PC-3 (cell line): ENCODE measurements at regions not wholly inside any gene's neighbourhood (a gene's known extent, or its start where the extent isn't known, plus 50 kb on each side); places are given as distances from the start of the nearest gene placed in this dataset.

Source experiments
- ATAC-seq: fragments of 200-7000 bp; cut with Tn5 transposase; 2 replicates; pipeline ENCODE4 v1.9.1; 2020; ENCODE audit warnings: mild to moderate bottlenecking, moderate library complexity
- BruUV-seq: library from RNA; stranded (reverse); fragments of 400-500 nt; replicated peaks from 2 replicates; lab custom pipeline; 2021; lab: Mats Ljungman, UMichigan
- CTCF ChIA-PET: fragments of 300-600 bp; sonication (Branson Sonifier 250); formaldehyde crosslinking; loops from one replicate; lab custom pipeline; 2022; ENCODE audit warnings: antibody characterized with exemption; lab: Charles Lee
- POLR2A ChIA-PET: fragments of 300-600 bp; sonication (Branson Sonifier 250); formaldehyde crosslinking; loops from one replicate; lab custom pipeline; 2022; ENCODE audit warnings: antibody characterized with exemption; ENCODE audit not compliant: unreplicated experiment; lab: Charles Lee
- DNase-seq: peaks from one replicate; pipeline ENCODE4 v3.0.0-alpha.2; 2015
- H2AFZ ChIP-seq: fragments of 300-600 bp; sonication (generic); 2 replicates; pipeline ENCODE4 v1.6.0; 2016; ENCODE audit warnings: antibody characterized with exemption, low read length
- H3F3A ChIP-seq: fragments of 300-600 bp; sonication (generic); one replicate; pipeline ENCODE4 v1.6.0; 2017; ENCODE audit warnings: antibody characterized with exemption, low read length, control low read depth, mild to moderate bottlenecking; ENCODE audit not compliant: unreplicated experiment
- H3K27ac ChIP-seq: fragments of 300-600 bp; sonication (generic); 2 replicates; pipeline ENCODE4 v1.5.1; 2016; ENCODE audit warnings: mild to moderate bottlenecking, low read length
- H3K27me3 ChIP-seq: fragments of 300-600 bp; sonication (generic); 2 replicates; pipeline ENCODE4 v1.6.1; 2016; ENCODE audit warnings: low read length, mixed read lengths
- H3K36me3 ChIP-seq: fragments of 300-600 bp; sonication (generic); 2 replicates; pipeline ENCODE4 v1.6.1; 2016; ENCODE audit warnings: low read depth, mixed run types, low read length, mixed read lengths
- H3K4me1 ChIP-seq: fragments of 300-600 bp; sonication (generic); 2 replicates; pipeline ENCODE4 v1.5.1; 2016; ENCODE audit warnings: low read length; ENCODE audit not compliant: insufficient read depth
- H3K4me2 ChIP-seq: fragments of 300-600 bp; sonication (generic); 2 replicates; pipeline ENCODE4 v1.6.0; 2016; ENCODE audit warnings: low read length
- H3K4me3 ChIP-seq: fragments of 300-600 bp; sonication (generic); 2 replicates; pipeline ENCODE4 v1.5.1; 2016; ENCODE audit warnings: mild to moderate bottlenecking, low read length, mixed read lengths
- H3K79me2 ChIP-seq: fragments of 300-600 bp; sonication (generic); 2 replicates; pipeline ENCODE4 v1.6.1; 2017; ENCODE audit warnings: low read length, mixed read lengths
- H3K9ac ChIP-seq: fragments of 300-600 bp; sonication (generic); 2 replicates; pipeline ENCODE4 v1.6.0; 2016; ENCODE audit warnings: mild to moderate bottlenecking, low read length
- H3K9me2 ChIP-seq: fragments of 300-600 bp; sonication (generic); replicated peaks from 2 replicates; pipeline ENCODE4 v1.6.1; 2016; ENCODE audit warnings: mixed run types, low read length, mixed read lengths
- H3K9me3 ChIP-seq: fragments of 300-600 bp; sonication (generic); 2 replicates; pipeline ENCODE4 v1.6.1; 2016; ENCODE audit warnings: low read length, mixed read lengths
- H4K20me1 ChIP-seq: fragments of 300-600 bp; sonication (generic); 2 replicates; pipeline ENCODE4 v1.6.1; 2016; ENCODE audit warnings: low read length, mixed read lengths
- EZH2 ChIP-seq: fragments of 300-600 bp; sonication (generic); IDR thresholded peaks from one replicate; pipeline ENCODE4 v1.6.1; 2017; ENCODE audit warnings: antibody characterized with exemption, mild to moderate bottlenecking, low read length; ENCODE audit not compliant: unreplicated experiment
- EZH2phosphoT487 ChIP-seq: fragments of 300-600 bp; sonication (generic); IDR thresholded peaks from 2 replicates; pipeline ENCODE4 v1.6.1; 2018; ENCODE audit warnings: mild to moderate bottlenecking, antibody characterized with exemption, low read length, borderline replicate concordance
- intact Hi-C: fragments of 100-400 bp; cut with micrococcal nuclease; formaldehyde crosslinking; loops from 2 replicates; pipeline ENCODE4 v1.9.0; 2023
- TF ChIP-seq, protein P1 (sequence below): fragments of 300-600 bp; sonication (generic); conservative IDR thresholded peaks from 2 replicates; pipeline ENCODE4 v1.5.1; 2017; ENCODE audit warnings: antibody characterized with exemption, low read depth, mild to moderate bottlenecking, low read length

DNA sequence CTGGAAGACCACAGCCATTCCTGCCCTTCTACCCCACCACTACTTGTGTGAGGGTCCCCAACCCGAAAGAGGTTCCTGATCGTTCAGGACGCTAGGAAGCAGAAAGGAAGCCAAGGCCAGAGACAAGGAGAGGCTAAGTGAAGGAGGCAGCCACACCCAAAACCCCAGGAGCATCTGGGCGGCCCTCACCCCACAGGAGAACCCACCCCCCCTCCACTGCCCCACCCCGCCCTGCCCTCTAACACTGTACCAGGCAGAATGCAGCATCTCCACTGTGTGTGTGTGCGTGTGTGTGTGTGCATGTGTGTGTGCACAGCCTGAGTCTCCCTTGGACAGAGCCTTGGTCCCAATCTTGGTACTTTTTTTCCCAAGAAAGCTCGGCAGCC is 207.5 kb upstream of the HAAO start:
- Histone ChIP-seq H3K9me3 (no peaks in the 10 kb centered on the region), H3K4me2 (no peak overlapping the region), H3K27ac (no peak overlapping the region), H3K4me3 (no peak overlapping the region), H3K36me3 (no peaks in the 10 kb centered on the region), H2AFZ (no peak overlapping the region), H3F3A (no peaks in the 10 kb centered on the region), H3K9me2 (no peaks in the 10 kb centered on the region), H3K9ac (no peak overlapping the region), H3K27me3 (no peaks in the 10 kb centered on the region), H4K20me1 (no peaks in the 10 kb centered on the region), H3K4me1 (peaks cover 4% of the 10 kb centered on the region; the same call in 1 of the 2 replicates), H3K79me2 (no peaks in the 10 kb centered on the region)
- CTCF ChIA-PET = no interaction called here
- no TSS peak for BruUV-seq
- intact Hi-C loops = no loop called here
- POLR2A ChIA-PET = no interaction called here
- no peak; the same call in 1 of the 2 replicates for ATAC-seq
- DNase-seq = no peak
- no peak for TF ChIP-seq EZH2
- no peak for TF ChIP-seq EZH2phosphoT487
- TF ChIP-seq, protein P1, sequence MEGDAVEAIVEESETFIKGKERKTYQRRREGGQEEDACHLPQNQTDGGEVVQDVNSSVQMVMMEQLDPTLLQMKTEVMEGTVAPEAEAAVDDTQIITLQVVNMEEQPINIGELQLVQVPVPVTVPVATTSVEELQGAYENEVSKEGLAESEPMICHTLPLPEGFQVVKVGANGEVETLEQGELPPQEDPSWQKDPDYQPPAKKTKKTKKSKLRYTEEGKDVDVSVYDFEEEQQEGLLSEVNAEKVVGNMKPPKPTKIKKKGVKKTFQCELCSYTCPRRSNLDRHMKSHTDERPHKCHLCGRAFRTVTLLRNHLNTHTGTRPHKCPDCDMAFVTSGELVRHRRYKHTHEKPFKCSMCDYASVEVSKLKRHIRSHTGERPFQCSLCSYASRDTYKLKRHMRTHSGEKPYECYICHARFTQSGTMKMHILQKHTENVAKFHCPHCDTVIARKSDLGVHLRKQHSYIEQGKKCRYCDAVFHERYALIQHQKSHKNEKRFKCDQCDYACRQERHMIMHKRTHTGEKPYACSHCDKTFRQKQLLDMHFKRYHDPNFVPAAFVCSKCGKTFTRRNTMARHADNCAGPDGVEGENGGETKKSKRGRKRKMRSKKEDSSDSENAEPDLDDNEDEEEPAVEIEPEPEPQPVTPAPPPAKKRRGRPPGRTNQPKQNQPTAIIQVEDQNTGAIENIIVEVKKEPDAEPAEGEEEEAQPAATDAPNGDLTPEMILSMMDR = no peak

DNA sequence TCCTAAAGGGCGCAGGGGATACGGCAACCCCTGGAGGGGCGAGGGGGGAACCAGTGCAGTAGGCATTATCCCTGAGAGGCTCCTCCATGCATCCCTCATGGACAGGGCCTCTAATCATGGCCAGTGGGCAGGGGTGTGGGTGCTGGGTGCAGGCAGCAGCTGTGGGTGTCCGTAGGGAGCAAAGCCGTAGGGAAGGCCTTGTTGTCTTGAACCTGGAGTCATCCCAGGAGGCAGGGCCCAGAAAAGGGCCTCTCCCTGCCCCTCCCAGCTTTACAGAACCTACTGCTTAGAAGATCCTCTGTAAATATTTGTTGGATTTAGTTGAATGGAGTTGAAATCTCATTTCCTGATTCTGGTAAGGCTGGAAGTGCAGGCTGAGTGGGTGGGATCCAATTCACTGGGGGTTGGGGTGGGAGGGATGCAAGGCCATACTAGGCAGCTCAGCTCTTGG is 207.0 kb upstream of the HAAO start:
- no peak overlapping the region for H3K27ac ChIP-seq
- CTCF ChIA-PET = no interaction called here
- ATAC-seq = peak; percentile 37

DNA sequence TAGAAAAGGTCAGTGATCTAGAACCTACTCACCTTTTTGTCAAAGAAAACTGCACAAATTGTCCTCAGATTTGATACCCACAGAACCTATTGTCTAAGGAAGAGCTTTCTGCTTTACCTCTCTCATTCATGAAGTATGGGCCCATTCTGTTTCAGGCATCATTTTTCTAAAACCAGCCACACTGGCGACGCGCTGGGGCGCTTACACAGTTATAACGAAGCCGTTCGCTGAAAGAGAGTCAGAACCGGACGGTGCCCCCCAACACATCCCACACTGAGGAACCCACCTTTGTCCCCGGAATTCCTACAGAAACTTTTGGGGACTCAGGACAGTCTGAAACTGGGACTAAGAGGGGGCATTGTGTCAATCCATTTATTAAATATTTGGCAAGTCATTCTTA is 206.3 kb upstream of the HAAO start:
- peaks cover 4% of the 10 kb centered on the region; the same call in 1 of the 2 replicates for H3K4me1 ChIP-seq
- H2AFZ ChIP-seq = no peak overlapping the region
- TF ChIP-seq EZH2 = no peak
- TF ChIP-seq, protein P1 = no peak
- no peak for TF ChIP-seq EZH2phosphoT487
- no peaks in the 10 kb centered on the region for H3K79me2 ChIP-seq
- no peaks in the 10 kb centered on the region for H3K27me3 ChIP-seq
- no peaks in the 10 kb centered on the region for H3K9me3 ChIP-seq
- ChIA-PET CTCF (no interaction called here), POLR2A (no interaction called here)
- intact Hi-C loops = no loop called here
- H3K27ac ChIP-seq = no peak overlapping the region
- ATAC-seq (no peak), DNase-seq (no peak)
- BruUV-seq = no TSS peak
- no peaks in the 10 kb centered on the region for H3K36me3 ChIP-seq
- no peaks in the 10 kb centered on the region for H4K20me1 ChIP-seq
- H3K9me2 ChIP-seq = no peaks in the 10 kb centered on the region
- H3K4me2 ChIP-seq = no peak overlapping the region
- H3F3A ChIP-seq = no peaks in the 10 kb centered on the region
- H3K9ac ChIP-seq = no peak overlapping the region
- H3K4me3 ChIP-seq = no peak overlapping the region

More for the DNA sequence above, 207.0 kb upstream of the HAAO start:
- POLR2A ChIA-PET = no interaction called here
- no peak overlapping the region for H3K4me2 ChIP-seq
- no peaks in the 10 kb centered on the region for H3K27me3 ChIP-seq
- TF ChIP-seq, protein P1 = no peak
- TF ChIP-seq EZH2 (no peak), EZH2phosphoT487 (no peak)
- H3K9me2 ChIP-seq = no peaks in the 10 kb centered on the region
- peak; percentile 8 for DNase-seq
- intact Hi-C loops = no loop called here
- no TSS peak for BruUV-seq
- H2AFZ ChIP-seq = no peak overlapping the region
- no peaks in the 10 kb centered on the region for H3K9me3 ChIP-seq
- H3K4me1 ChIP-seq = peaks cover 4% of the 10 kb centered on the region; the same call in 1 of the 2 replicates
- no peaks in the 10 kb centered on the region for H3F3A ChIP-seq
- H3K4me3 ChIP-seq = no peak overlapping the region
- no peak overlapping the region for H3K9ac ChIP-seq
- no peaks in the 10 kb centered on the region for H3K79me2 ChIP-seq
- H3K36me3 ChIP-seq = no peaks in the 10 kb centered on the region
- H4K20me1 ChIP-seq = no peaks in the 10 kb centered on the region
